Choroid plexus epithelial cell (primary cell): ENCODE measurements at regions not wholly inside any gene's neighbourhood (a gene's known extent, or its start where the extent isn't known, plus 50 kb on each side); places are given as distances from the start of the nearest gene placed in this dataset.
A peak's percentile ranks its signal among the peaks of the same experiment; 100 is the strongest.

Experiments used
- DNase-seq: peaks from one replicate; pipeline ENCODE4 v3.0.0-alpha.2; 2010; ENCODE audit warnings: low read depth
- H3K4me3 ChIP-seq: 2 replicates; pipeline ENCODE4 v1.5.1; 2011; ENCODE audit warnings: low read depth, mild to moderate bottlenecking, control low read depth, low read length, moderate library complexity
- CTCF ChIP-seq: conservative IDR thresholded peaks from 2 replicates; pipeline ENCODE4 v1.5.1; 2011; ENCODE audit warnings: low read depth, mild to moderate bottlenecking, control low read depth, inconsistent platforms, low read length, moderate library complexity

- no peak for DNase-seq
- TF ChIP-seq CTCF = no peak
- H3K4me3 ChIP-seq = no peak overlapping the region
Measured at GRCh38 chr1:56063461-56063860, 515.9 kb downstream of the PLPP3 start.

DNA sequence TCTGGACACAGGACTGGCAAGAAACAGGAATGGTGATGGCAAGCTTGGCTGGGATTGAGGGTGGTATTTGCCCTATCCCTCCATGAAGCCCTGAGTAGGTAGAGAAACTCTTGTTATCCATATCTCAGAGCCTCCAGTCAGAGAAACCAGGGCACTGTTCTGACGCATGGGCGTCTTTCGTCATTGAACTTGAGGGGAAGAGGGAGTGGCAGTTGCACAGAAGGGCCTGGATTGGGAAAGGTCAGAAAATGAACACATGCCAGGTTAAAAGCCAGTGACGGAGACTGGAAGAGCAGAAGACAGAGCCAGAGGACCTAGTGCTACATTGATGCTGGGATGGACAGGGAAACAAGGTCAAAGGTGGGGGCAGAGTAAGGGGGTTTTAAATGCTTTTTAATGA is 516.7 kb downstream of the PLPP3 start:
- no peak for TF ChIP-seq CTCF
- DNase-seq = no peak
- H3K4me3 ChIP-seq = no peak overlapping the region

GRCh38 chr1:56061824-56062223 is 517.5 kb downstream of the PLPP3 start:
- no peak for TF ChIP-seq CTCF
- no peak overlapping the region for H3K4me3 ChIP-seq
- DNase-seq = no peak

DNA sequence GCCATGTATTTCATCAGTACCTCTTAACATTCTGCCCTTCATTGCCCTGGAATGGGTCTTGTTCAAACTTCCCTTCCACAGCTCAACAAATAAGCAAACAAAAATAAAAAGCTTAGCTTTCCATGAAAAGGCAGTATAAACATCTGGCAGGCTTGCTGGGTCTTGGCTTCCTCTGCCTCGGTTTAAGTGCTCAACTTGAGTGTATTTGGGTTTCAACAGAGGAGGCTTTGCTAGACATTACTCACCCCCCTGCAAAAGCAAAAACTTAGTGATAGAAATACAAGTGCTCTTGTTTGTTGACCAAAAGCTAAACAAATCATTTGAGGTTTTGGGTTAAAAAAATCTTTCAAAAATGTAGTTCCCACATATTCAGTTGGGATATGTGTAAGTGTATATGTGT is 518.5 kb downstream of the PLPP3 start:
- no peak overlapping the region for H3K4me3 ChIP-seq
- TF ChIP-seq CTCF = no peak
- no peak for DNase-seq

DNA sequence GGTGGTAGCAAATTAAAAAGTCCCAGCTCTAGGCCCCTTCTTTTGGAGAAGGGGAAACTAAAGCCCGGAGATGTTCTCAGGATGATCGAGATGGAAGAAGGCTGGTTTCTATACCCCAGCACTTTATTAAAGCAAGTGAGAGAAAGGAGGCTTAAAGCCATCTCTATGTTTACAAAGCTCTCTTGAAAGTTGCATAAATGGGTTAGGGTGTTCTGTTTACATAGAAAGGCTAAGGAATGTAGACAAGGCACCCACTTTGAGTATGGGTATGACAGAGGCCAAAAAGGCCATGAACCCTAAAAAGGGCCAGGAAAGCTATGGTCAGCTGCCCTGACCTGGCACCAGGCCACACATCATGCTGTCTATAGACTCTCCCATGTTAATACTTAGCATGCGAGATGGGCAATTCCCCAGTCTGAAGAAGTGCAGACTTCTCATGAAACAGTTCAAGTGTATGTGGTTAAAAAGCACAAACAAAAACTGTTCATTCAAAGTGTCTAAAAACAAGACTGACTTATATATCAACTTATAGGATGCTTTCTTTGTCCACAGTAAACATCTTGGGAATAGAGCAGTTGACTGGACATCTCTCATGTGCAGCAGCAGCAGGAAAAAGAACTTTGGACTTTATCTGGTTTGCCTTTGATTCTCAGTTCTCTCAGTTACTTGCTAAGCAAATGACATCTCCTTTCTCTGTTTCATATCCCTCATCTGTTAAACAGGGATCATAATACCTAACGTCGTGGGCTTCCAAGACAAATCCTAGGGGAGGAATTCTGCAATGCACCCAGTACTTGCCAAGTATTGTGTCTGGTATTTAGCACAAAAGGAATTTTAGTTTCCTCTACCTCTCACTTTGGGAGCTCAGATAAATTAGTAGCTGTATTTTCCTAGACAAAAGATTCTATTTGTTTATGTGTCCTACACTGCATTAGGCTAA is 521.6 kb downstream of the PLPP3 start:
- no peak for TF ChIP-seq CTCF
- H3K4me3 ChIP-seq = no peak overlapping the region
- DNase-seq = no peak

GRCh38 chr1:56056438-56057287 is 522.7 kb downstream of the PLPP3 start:
- no peak for TF ChIP-seq CTCF
- no peak overlapping the region for H3K4me3 ChIP-seq
- DNase-seq = peak; percentile 47
